HUDEP-2 (cell line): ENCODE measurements at regions not wholly inside any gene's neighbourhood (a gene's known extent, or its start where the extent isn't known, plus 50 kb on each side); places are given as distances from the start of the nearest gene placed in this dataset.

Source experiments
- DNase-seq, 76 experiments: peaks; one replicate each; lab custom pipeline; 2025; ENCODE audit not compliant: unreplicated experiment in 76 of 76; lab: John Stamatoyannopoulos, UW

DNA sequence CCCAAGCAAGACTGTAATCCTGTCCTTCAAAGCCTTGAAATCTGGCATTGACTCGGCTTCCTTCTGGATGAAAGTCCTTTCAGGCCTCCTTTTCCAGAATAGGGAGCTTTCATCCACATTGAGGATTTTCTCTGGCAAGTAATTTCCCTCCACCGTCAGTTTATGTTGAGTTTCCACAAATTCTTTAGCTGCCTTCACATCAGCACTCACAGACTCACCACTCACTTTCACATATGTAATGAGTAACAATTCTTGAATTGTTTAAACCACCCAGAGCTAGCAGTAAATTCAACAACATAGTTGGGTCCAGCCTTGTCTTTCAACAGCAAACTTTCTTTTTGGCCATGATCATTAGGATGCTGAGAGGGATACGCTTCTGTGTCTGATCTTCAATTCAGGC is 84.3 kb upstream of the PRDM11 start:
- no peak for DNase-seq

DNA sequence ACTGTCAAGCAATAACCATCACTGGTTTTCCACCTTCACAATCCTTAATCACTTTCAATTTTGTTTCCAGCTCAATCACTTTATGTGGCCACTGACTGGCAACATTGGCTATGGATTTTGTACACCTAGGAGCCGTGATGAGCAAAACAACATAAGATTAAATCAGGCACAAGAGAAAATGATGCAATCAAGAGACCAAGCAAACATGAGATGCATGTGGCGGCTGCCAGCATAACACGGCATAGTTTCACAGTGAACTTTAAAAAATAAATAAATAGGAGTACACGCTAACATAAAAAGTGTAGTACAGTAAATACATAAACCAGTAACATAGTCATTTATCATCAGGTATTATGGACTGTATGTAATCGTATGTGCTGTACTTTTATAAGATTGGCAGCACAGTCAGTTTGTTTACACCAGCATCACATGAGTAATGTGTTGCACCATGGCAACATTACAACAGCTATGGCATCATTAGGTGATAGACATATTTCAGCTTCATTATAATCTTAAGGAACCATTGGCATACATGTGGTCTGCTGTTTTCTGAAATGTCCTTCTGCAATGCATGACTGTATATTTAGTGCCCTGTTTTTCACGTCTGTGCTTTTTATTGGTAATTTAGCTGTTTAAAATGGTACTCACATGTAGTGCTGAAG is 83.3 kb upstream of the PRDM11 start:
- DNase-seq, result no peak

DNA sequence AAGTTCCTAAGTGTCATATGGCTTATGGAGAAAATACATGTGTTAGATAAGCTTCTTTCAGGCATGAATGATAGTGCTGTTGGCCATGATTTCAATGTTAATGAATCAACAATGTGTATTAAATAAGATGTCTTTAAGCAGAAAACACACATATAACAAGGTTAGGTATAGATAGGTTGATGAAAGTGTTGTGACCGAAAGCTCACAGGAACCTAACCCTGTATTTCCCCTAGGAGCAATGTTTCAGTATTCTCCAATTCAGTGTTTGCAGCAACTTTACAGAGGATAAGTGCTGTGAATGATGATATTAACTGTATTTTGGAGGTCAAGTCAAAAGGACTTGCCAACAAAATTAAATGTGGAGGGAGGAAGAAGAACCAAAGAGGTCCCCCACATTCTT is 82.8 kb upstream of the PRDM11 start:
- DNase-seq, result no peak

- DNase-seq, result no peak
These were observed 78.5 kb upstream of the PRDM11 start for GRCh38 chr11:45067966-45068365.

DNA sequence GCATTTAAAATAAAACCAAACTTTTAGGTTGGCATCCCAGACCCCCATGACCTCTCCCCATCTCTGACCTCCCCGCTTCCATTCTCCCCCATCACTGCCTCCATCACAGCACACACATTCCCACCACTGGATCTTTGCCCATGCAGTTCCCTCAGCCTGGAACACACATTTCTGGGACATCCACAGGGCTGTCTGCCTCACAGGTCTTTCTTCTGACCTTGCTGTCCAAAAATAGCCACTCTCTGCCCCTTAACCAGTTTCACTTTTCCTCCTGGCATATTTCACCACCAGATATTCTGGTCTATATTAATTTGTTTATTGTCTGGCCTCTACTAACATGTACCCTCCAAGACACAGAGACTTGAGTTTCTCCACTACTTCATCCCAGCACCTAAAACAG is 75.2 kb upstream of the PRDM11 start:
- DNase-seq, result no peak

DNA sequence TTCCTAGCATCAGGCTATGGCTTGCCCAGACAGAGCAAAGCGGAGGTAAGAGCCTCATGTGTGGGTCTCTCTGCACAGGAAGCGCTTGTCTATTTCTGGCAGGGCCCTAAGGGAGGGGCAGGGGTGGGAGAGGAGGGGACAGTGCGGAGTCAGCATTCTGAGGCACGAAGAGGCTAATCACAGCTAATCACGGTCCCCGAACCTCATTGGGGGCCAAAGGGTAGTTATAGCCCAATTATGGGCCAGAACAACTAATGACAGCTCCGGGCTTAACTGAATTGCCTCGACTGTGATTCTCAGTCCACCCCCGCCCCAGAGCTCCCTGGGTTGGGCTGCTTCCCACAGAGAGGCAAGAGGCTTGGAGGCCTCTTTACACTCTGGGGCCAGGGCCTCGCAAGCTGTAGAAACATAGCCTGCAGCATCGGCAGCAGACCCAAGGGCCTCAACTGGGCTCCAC is 72.7 kb upstream of the PRDM11 start:
- DNase-seq, result no peak

- DNase-seq, result no peak
These were observed 70.9 kb upstream of the PRDM11 start for GRCh38 chr11:45075519-45075918.

- no peak for DNase-seq
These were observed 70.5 kb upstream of the PRDM11 start for GRCh38 chr11:45075952-45076351.

DNA sequence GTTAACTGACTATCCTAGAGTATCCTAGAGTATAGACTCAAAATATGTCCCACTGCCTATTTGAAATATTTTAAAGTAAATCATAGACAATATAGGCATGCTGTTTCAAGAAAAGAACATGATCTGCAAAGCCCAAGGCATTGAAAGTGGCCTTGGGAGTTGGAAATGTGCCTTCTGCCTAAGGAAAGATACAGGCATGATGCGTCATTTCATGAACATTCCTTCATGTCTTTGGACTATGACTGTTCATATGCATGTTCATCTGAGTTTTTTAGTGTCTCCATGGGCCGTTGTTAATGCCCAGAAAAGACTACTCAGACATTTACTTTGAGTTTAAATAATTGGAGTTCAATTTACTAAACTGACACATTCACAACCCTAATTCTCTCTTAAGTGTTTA is 69.7 kb upstream of the PRDM11 start:
- no peak for DNase-seq

GRCh38 chr11:45078236-45079074 is 68.0 kb upstream of the PRDM11 start:
- no peak for DNase-seq

GRCh38 chr11:45079075-45079444 is 67.4 kb upstream of the PRDM11 start:
- DNase-seq, result no peak

- DNase-seq, result no peak
These were observed 66.9 kb upstream of the PRDM11 start for GRCh38 chr11:45079567-45079942.

DNA sequence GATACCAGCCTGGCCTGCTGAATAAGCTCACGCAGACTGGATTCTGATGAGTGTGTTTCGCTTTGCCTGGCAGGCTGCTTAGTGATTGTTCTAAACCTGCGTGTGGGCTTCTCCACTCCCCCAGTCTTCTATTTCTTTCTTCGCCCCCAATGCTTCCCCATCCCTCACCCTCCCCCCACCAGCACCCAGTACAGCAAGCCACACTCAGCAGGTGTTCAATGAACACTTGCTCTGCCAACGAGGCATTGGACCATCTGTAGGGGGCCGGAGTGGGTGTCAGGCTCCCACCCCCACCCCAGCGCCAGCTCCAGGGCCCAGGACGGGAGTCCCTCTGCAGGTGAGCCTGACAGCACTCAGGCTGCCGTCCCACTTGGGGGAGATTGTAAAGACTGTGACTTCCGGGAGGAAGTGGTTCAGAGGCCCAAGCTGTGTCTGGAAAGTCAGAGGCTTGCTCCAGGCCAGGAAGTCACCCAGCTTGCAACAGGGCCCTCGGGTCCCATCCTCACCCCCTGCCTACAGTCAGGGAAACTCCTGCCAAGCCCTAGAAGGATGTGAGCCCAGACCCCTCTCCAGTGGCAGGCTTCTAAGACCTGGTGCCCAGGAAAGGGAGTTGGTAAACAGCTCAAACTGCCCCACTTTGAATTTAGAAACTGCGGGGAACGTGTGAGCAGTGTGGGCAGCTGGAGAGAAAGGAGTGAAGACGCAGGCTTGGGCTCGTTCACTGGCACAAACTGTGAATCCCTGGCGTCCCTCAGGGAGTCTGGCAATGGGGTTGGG is 66.3 kb upstream of the PRDM11 start:
- DNase-seq, result no peak

DNA sequence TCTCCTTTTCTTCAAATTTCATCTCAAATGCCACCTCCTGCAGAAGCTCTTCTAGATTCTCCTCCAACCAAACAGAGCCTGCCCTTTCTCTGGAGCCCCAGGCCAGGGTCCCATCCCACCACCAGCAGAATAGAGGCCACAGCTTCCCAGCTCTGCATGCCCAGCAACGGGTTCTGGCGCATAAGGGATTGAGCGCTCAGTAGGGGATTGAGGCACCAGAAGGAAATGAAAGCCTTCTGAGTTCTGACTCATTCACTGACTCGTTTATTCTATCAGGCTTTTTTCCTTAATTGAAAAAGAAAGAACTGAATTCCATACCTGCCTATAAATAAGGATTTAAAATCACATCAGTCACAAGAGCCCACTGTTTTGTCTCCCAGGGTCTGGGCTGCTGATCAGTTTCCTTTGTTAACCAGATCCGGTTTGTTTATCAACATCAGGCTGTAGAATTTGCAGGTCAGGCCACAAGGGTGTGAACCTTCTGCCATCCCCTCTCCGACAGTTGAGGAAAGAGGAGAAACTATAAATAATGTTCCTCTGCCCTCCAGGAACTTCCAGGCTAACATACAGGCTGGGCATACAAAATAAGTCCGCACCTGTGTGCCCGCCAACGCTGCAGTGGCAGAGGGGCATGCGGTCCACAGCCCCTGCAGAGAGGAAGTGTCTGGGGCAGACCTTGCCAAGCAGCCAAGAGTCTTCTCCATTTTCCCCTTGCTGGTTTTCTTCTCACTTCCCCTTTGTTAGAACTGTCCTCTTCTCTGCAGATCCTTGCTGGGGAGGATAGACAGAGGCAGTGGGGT is 63.5 kb upstream of the PRDM11 start:
- DNase-seq, result no peak

GRCh38 chr11:45083544-45084087 is 62.8 kb upstream of the PRDM11 start:
- no peak for DNase-seq

GRCh38 chr11:45085646-45086501 is 60.6 kb upstream of the PRDM11 start:
- no peak for DNase-seq

GRCh38 chr11:45086526-45086925 is 59.9 kb upstream of the PRDM11 start:
- DNase-seq, result no peak

DNA sequence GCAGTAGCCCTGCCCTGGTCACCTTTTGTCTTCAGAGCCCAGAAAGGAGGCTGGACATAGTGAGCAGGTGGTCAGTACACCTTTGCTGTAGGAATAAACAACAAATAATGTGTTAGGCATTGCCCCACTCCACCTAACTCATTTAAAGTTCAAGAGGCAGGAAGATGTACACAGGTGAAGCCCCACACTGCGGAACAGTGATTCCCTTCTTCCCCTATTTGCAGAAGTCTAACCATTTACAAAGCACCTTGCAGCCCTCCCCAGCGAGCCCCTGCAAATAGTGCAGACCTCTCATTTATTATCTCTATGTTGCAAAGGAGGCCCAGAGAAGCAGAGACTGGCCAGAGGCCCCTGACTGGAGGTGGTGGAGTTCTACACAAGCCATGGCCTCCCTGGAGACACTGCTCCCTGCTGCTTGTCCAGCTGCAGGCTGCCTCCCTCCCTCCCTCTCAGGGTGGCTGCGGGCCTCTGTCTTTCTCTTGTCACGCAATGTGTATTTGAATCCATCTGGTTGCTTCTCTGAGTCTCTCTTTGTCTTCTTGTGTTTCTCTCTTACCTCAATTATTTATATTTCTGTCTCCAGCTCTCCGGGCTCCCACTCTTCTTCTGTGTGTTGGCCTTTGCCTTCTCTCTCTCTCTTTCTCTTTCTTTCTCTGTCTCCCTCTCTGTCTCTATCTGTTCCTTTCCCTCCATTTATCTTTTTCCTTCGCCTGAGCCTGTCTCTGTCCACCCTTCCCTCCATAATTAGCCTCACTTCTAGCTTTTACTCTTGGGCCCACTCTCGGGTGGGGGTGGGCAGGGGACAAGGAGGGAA is 59.1 kb upstream of the PRDM11 start:
- no peak for DNase-seq

- DNase-seq, result no peak
These were observed 58.6 kb upstream of the PRDM11 start for GRCh38 chr11:45087900-45088160.
